ENCODE measurements at regions not wholly inside any gene's neighbourhood (a gene's known extent, or its start where the extent isn't known, plus 50 kb on each side); places are given as distances from the start of the nearest gene placed in this dataset.

- TF ChIP-seq CTCF (conservative IDR thresholded peaks at IDR 0.05; ENCODE audit: low read depth, low read length) (no peak), EZH2 (IDR thresholded peaks at IDR 0.05; ENCODE audit: low read length, unreplicated experiment) (no peak), EZH2phosphoT487 (IDR thresholded peaks at IDR 0.05; ENCODE audit: borderline replicate concordance, low read length) (no peak)
- Histone ChIP-seq H3K9me2 (replicated peaks; ENCODE audit: low read length) (no peaks in the 10 kb centered on the region), H3K36me3 (ENCODE audit: low read depth, low read length) (no peaks in the 10 kb centered on the region), H3K4me3 (ENCODE audit: low read length) (no peak overlapping the region), H3K9ac (ENCODE audit: low read length) (no peak overlapping the region), H3K4me1 (ENCODE audit: insufficient read depth, low read length) (peaks cover 14% of the 10 kb centered on the region), H3K27ac (ENCODE audit: low read length) (no peak overlapping the region), H3K4me2 (ENCODE audit: low read length) (no peak overlapping the region), H4K20me1 (ENCODE audit: low read length) (no peaks in the 10 kb centered on the region), H3K27me3 (ENCODE audit: low read length) (no peaks in the 10 kb centered on the region), H3K79me2 (ENCODE audit: low read length) (no peaks in the 10 kb centered on the region), H2AFZ (ENCODE audit: low read length) (no peak overlapping the region), H3K9me3 (ENCODE audit: low read length) (no peaks in the 10 kb centered on the region), H3F3A (ENCODE audit: low read length, unreplicated experiment) (no peaks in the 10 kb centered on the region)
- intact Hi-C loops (cut with micrococcal nuclease), result loop anchor here (10.0 kb wide), 2 partner anchors 139 to 851 kb away; no protein-coding TSS in a partner anchor
- CTCF ChIA-PET, result no interaction called here
- POLR2A ChIA-PET (ENCODE audit: unreplicated experiment), result no interaction called here
- ATAC-seq (no peak), DNase-seq (no peak)
- no TSS peak for BruUV-seq (replicated peaks)
Observed at GRCh38 chr3:29064085-29064484, 216.8 kb upstream of the RBMS3 start.

- DNase-seq (peak; percentile 98), ATAC-seq (peak; percentile 100)
- Histone ChIP-seq H3K27me3 (ENCODE audit: low read length) (no peaks in the 10 kb centered on the region), H3F3A (ENCODE audit: low read length, unreplicated experiment) (no peaks in the 10 kb centered on the region), H2AFZ (ENCODE audit: low read length) (no peak overlapping the region), H3K9ac (ENCODE audit: low read length) (peak overlapping the region; percentile 16; the same call in 1 of the 2 replicates), H3K36me3 (ENCODE audit: low read depth, low read length) (no peaks in the 10 kb centered on the region), H3K9me3 (ENCODE audit: low read length) (no peaks in the 10 kb centered on the region), H3K4me1 (ENCODE audit: insufficient read depth, low read length) (peaks cover 14% of the 10 kb centered on the region), H3K4me3 (ENCODE audit: low read length) (no peak overlapping the region), H3K27ac (ENCODE audit: low read length) (peak overlapping the region; percentile 61), H3K9me2 (replicated peaks; ENCODE audit: low read length) (no peaks in the 10 kb centered on the region), H3K79me2 (ENCODE audit: low read length) (no peaks in the 10 kb centered on the region), H4K20me1 (ENCODE audit: low read length) (no peaks in the 10 kb centered on the region), H3K4me2 (ENCODE audit: low read length) (peak overlapping the region; percentile 32)
- BruUV-seq (replicated peaks), result no TSS peak
- CTCF ChIA-PET, result interaction anchor here (0.6 to 0.9 kb wide), 3 partner anchors 113 to 268 kb away, joined by 3 to 4 read pairs (median 3); no protein-coding TSS in a partner anchor
- POLR2A ChIA-PET (ENCODE audit: unreplicated experiment), result interaction anchor here (0.6 kb wide), 2 partner anchors 18 to 618 kb away, joined by 4 read pairs; no protein-coding TSS in a partner anchor
- intact Hi-C loops (cut with micrococcal nuclease), result loop anchor here (1.0 to 10.0 kb wide), 11 partner anchors 113 to 850 kb away; no protein-coding TSS in a partner anchor
- TF ChIP-seq EZH2 (IDR thresholded peaks at IDR 0.05; ENCODE audit: low read length, unreplicated experiment), result no peak
- no peak for TF ChIP-seq CTCF (conservative IDR thresholded peaks at IDR 0.05; ENCODE audit: low read depth, low read length)
- TF ChIP-seq EZH2phosphoT487 (IDR thresholded peaks at IDR 0.05; ENCODE audit: borderline replicate concordance, low read length), result no peak
Observed at GRCh38 chr3:29065211-29065785, 215.6 kb upstream of the RBMS3 start.

GRCh38 chr3:29067007-29067406 lies 213.9 kb upstream of the RBMS3 start:
- Histone ChIP-seq H3K4me1 (ENCODE audit: insufficient read depth, low read length) (peaks cover 14% of the 10 kb centered on the region), H2AFZ (ENCODE audit: low read length) (no peak overlapping the region), H3K9me2 (replicated peaks; ENCODE audit: low read length) (no peaks in the 10 kb centered on the region), H3K4me2 (ENCODE audit: low read length) (no peak overlapping the region), H3K27me3 (ENCODE audit: low read length) (no peaks in the 10 kb centered on the region), H4K20me1 (ENCODE audit: low read length) (no peaks in the 10 kb centered on the region), H3K9me3 (ENCODE audit: low read length) (no peaks in the 10 kb centered on the region), H3K36me3 (ENCODE audit: low read depth, low read length) (no peaks in the 10 kb centered on the region), H3K4me3 (ENCODE audit: low read length) (no peak overlapping the region), H3F3A (ENCODE audit: low read length, unreplicated experiment) (no peaks in the 10 kb centered on the region), H3K79me2 (ENCODE audit: low read length) (no peaks in the 10 kb centered on the region), H3K27ac (ENCODE audit: low read length) (no peak overlapping the region), H3K9ac (ENCODE audit: low read length) (no peak overlapping the region)
- ATAC-seq (no peak), DNase-seq (peak; percentile 59)
- POLR2A ChIA-PET (ENCODE audit: unreplicated experiment), result no interaction called here
- intact Hi-C loops (cut with micrococcal nuclease), result loop anchor here (5.0 to 10.0 kb wide), 7 partner anchors 135 to 848 kb away; no protein-coding TSS in a partner anchor
- TF ChIP-seq CTCF (conservative IDR thresholded peaks at IDR 0.05; ENCODE audit: low read depth, low read length), result no peak
- TF ChIP-seq EZH2phosphoT487 (IDR thresholded peaks at IDR 0.05; ENCODE audit: borderline replicate concordance, low read length), result no peak
- no peak for TF ChIP-seq EZH2 (IDR thresholded peaks at IDR 0.05; ENCODE audit: low read length, unreplicated experiment)
- BruUV-seq (replicated peaks), result no TSS peak
- CTCF ChIA-PET, result no interaction called here
